Gastroesophageal sphincter (tissue), 4 donors: ENCODE measurements at regions not wholly inside any gene's neighbourhood (a gene's known extent, or its start where the extent isn't known, plus 50 kb on each side); places are given as distances from the start of the nearest gene placed in this dataset.
"Not testable (repeated sequence)": the region's sequence is repeated elsewhere in the genome, so short reads cannot be mapped to it uniquely, and the experiment has no call there.

ENCODE experiments used
- ATAC-seq: fragments of 150-250 bp; one replicate; pipeline ENCODE4 v1.9.1; 2016; ENCODE audit warnings: mild to moderate bottlenecking, moderate library complexity
- H3K27ac ChIP-seq, 4 donors: fragments of 200-600 bp; sonication (generic) in 3 of 4; 1 replicate in 3 of 4; 2 replicates in 1 of 4; pipeline ENCODE4 v1.5.1; 2016 to 2019
- H3K27me3 ChIP-seq: fragments of 200-600 bp; sonication (generic); one replicate; pipeline ENCODE4 v1.5.1; 2019
- H3K36me3 ChIP-seq, 2 donors: fragments of 200-600 bp; sonication (generic); one replicate each; pipeline ENCODE4 v1.5.1; 2019; ENCODE audit warnings: control low read depth in 1 of 2
- H3K4me1 ChIP-seq, 3 donors: fragments of 200-600 bp; sonication (generic); 1 replicate in 2 of 3; 2 replicates in 1 of 3; pipeline ENCODE4 v1.5.1; 2016 to 2019; ENCODE audit warnings: control low read depth in 2 of 3
- H3K4me3 ChIP-seq, 2 donors: fragments of 200-600 bp; sonication (generic); one replicate each; pipeline ENCODE4 v1.5.1; 2019; ENCODE audit warnings: mild to moderate bottlenecking in 1 of 2, moderate library complexity in 1 of 2
- H3K9me3 ChIP-seq, 3 donors: fragments of 200-600 bp; sonication (generic); one replicate each; pipeline ENCODE4 v1.5.1; 2017 to 2019; ENCODE audit warnings: control low read depth in 2 of 3
- CTCF ChIP-seq, 4 experiments: fragments of 200-600 bp in 2 of 4; fragments of 450-650 bp in 2 of 4; sonication (generic) in 1 of 4; IDR thresholded peaks; one replicate each; pipeline ENCODE4 v1.5.1; 2017 to 2019; ENCODE audit warnings: antibody characterized with exemption in 4 of 4, mild to moderate bottlenecking in 2 of 4, moderate library complexity in 2 of 4
- EP300 ChIP-seq: sonication (generic); formaldehyde crosslinking; IDR thresholded peaks from one replicate; pipeline ENCODE4 v1.6.1; 2017; ENCODE audit warnings: antibody characterized with exemption, mild to moderate bottlenecking
- POLR2A ChIP-seq, 2 donors: fragments of 450-650 bp; IDR thresholded peaks; one replicate each; pipeline ENCODE4 v1.6.1; 2017; ENCODE audit warnings: antibody characterized with exemption in 2 of 2, mild to moderate bottlenecking in 2 of 2, moderate library complexity in 1 of 2
- POLR2AphosphoS5 ChIP-seq: sonication (generic); formaldehyde crosslinking; IDR thresholded peaks from one replicate; pipeline ENCODE4 v1.6.1; 2017; ENCODE audit warnings: antibody characterized with exemption
- WGBS, 2 donors: methylation state at CpG; one replicate each; pipeline ENCODE4 v1.1.5; 2018; ENCODE audit warnings: low coverage in 1 of 2; 5-methylcytosine and 5-hydroxymethylcytosine counted together

DNA sequence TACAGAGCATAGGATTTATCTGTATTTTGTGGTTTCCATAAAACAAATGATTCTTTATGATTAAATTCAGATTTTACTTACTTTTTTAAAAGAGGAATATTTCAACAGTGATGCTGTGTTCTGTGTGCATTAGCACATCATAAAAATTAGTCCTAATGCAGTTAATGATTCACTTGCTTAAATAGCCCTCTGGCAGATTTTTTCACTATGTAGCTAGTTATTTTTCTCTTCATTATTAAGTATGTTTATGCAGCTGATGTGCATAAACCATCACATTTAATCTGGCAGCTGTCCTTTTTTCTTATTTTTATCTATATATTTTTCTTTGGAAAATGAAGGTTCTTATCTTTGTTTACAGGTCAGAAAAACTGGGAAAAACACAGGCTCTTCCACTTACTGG lies 127.2 kb downstream of the ZNF486 start:
- Histone ChIP-seq H3K36me3 (no peaks in the 10 kb centered on the region), H3K4me1 (no peaks in the 10 kb centered on the region), H3K4me3 (no peak overlapping the region), H3K9me3 (no peaks in the 10 kb centered on the region), H3K27me3 (no peaks in the 10 kb centered on the region), H3K27ac (no peak overlapping the region)
- no peak for ATAC-seq
- no peak for TF ChIP-seq EP300
- no peak for TF ChIP-seq POLR2AphosphoS5
- TF ChIP-seq CTCF (IDR thresholded peaks at IDR 0.05) = no peak
- no peak for TF ChIP-seq POLR2A (IDR thresholded peaks at IDR 0.05)

- H3K4me3 ChIP-seq, H3K27me3 ChIP-seq, H3K36me3 ChIP-seq, H3K27ac ChIP-seq, ATAC-seq, H3K4me1 ChIP-seq, H3K9me3 ChIP-seq: not testable (repeated sequence)
- 40 to 67% methylated on average over 1 of the region's 1 CpG for WGBS, 2 donors
Observed at GRCh38 chr19:20292520-20292919, 125.5 kb downstream of the ZNF486 start.

DNA sequence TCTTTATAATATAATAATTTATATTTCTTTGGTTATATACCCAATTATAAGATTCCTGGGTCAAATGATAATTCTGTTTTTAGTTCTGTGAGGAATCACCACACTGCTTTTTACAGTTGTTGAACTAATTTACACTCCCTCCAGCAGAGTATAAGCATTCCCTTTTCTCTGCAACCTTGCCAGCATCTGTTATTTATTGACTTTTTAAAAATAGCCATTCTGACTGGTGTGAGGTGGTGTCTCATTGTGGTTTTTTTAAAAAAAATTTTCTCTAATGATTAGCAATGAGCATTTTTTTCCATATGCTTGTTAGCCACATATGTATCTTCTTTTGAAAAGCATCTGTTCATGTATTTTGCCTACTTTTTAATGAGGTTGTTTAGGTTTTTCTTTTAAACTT lies 122.2 kb downstream of the ZNF486 start:
- Histone ChIP-seq H3K4me3 (no peak overlapping the region), H3K4me1 (no peaks in the 10 kb centered on the region), H3K36me3 (no peaks in the 10 kb centered on the region), H3K27me3 (no peaks in the 10 kb centered on the region), H3K9me3 (no peaks in the 10 kb centered on the region), H3K27ac (no peak overlapping the region)
- ATAC-seq = no peak
- TF ChIP-seq CTCF (IDR thresholded peaks at IDR 0.05) (no peak), POLR2A (IDR thresholded peaks at IDR 0.05) (no peak), POLR2AphosphoS5 (no peak), EP300 (no peak)

DNA sequence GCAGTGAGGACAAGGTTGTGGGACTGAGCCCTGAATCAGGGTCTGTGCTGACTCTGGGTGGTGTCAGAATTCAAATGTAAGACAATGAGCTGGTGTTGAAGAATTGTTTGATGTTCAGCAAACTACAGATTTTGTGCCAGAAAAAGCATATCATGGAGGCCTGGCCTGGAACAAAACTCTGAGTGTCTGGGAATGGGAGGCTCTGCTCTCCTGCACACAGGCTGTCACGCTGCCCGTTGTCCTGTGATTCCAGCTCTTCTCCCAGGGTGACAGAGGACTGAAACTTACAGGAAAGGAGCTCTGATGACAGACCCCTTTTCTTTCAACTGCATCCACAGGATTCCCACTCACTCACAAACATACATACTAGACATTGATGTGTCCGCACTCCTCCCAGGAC lies 120.1 kb downstream of the ZNF486 start:
- 78 to 100% methylated on average over 1 to 3 of the region's 3 CpGs for WGBS, 2 donors
- H3K27ac ChIP-seq = no peak overlapping the region
- ATAC-seq = no peak
- TF ChIP-seq EP300 (no peak), POLR2A (IDR thresholded peaks at IDR 0.05) (no peak), POLR2AphosphoS5 (no peak)
- H3K9me3 ChIP-seq = no peaks in the 10 kb centered on the region
- H3K4me1 ChIP-seq = no peaks in the 10 kb centered on the region
- no peaks in the 10 kb centered on the region for H3K27me3 ChIP-seq
- H3K36me3 ChIP-seq = no peaks in the 10 kb centered on the region
- H3K4me3 ChIP-seq = no peak overlapping the region

DNA sequence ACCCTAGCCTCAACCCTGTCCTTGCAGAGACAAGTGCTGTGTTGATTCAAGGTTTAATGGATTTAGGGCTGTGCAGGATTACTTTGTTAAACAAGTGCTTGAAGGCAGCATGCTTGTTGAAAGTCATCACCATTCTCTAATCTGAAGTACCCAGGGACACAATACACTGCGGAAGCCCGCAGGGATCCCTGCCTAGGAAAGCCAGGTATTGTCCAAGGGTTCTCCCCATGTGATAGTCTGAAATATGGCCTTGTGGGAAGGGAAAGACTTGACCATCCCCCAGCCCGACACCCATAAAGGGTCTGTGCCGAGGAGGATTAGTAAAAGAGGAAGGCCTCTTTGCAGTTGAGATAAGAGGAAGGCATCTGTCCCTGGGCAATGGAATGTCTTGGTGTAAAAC lies 118.9 kb downstream of the ZNF486 start:
- H3K9me3 ChIP-seq, H3K4me3 ChIP-seq, H3K27me3 ChIP-seq, ATAC-seq, H3K4me1 ChIP-seq, H3K36me3 ChIP-seq, H3K27ac ChIP-seq: not testable (repeated sequence)
- 80% methylated on average over 1 to 4 of the region's 4 CpGs for WGBS, 2 donors

GRCh38 chr19:20279516-20279915 lies 112.5 kb downstream of the ZNF486 start:
- Histone ChIP-seq H3K4me1 (no peaks in the 10 kb centered on the region), H3K9me3 (no peaks in the 10 kb centered on the region), H3K27ac (no peak overlapping the region), H3K4me3 (no peak overlapping the region), H3K36me3 (no peaks in the 10 kb centered on the region), H3K27me3 (no peaks in the 10 kb centered on the region)
- no peak for TF ChIP-seq CTCF (IDR thresholded peaks at IDR 0.05)
- TF ChIP-seq POLR2AphosphoS5 = no peak
- TF ChIP-seq EP300 = no peak
- 80 to 100% methylated on average over 1 to 4 of the region's 4 CpGs for WGBS, 2 donors
- no peak for ATAC-seq

- H3K9me3 ChIP-seq = no peaks in the 10 kb centered on the region
- 63 to 80% methylated on average over 1 to 6 of the region's 7 CpGs for whole genome bisulfite sequencing, 2 donors
- no peak overlapping the region for H3K4me3 ChIP-seq
- peak; percentile 41 for ATAC-seq
- no peak for TF ChIP-seq POLR2A (IDR thresholded peaks at IDR 0.05)
- TF ChIP-seq EP300 = no peak
- TF ChIP-seq CTCF (IDR thresholded peaks at IDR 0.05) = peak in 3 of 4 experiments; percentile 20 to 83 (median 21)
- H3K4me1 ChIP-seq = no peaks in the 10 kb centered on the region
- H3K36me3 ChIP-seq = no peaks in the 10 kb centered on the region
- no peak overlapping the region for H3K27ac ChIP-seq
- H3K27me3 ChIP-seq = no peaks in the 10 kb centered on the region
Observed at GRCh38 chr19:20278342-20278741, 111.3 kb downstream of the ZNF486 start.

GRCh38 chr19:20276732-20277082 lies 109.7 kb downstream of the ZNF486 start:
- not testable (repeated sequence) for H3K27me3 ChIP-seq, ATAC-seq

More at GRCh38 chr19:20276732-20277082, 109.7 kb downstream of the ZNF486 start:
- H3K27ac ChIP-seq, H3K9me3 ChIP-seq, H3K4me3 ChIP-seq, H3K4me1 ChIP-seq, H3K36me3 ChIP-seq: not testable (repeated sequence)
- 100% methylated on average over 1 of the region's 1 CpG; no CpG with 5 or more reads in 1 of the 2 donors for WGBS, 2 donors
